ENCODE measurements at regions not wholly inside any gene's neighbourhood (a gene's known extent, or its start where the extent isn't known, plus 50 kb on each side); places are given as distances from the start of the nearest gene placed in this dataset.

DNA sequence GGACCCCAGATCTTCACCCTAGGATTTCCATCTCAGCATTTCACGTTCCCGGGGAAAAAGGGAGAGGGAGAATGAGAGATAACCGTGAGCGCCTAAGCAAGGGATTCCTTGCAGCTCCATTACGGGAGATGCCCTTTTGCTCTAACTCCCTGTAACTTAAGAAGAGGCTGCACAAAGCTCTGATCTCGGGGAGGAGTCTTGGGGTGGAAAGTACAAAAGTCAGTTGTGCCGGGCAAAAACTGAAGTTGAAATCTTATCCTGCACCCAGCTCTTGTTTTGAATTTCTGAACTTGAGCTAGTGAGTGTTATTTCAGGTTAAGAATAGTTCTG, 256.4 kb upstream of the SOX21 start:
- Mint-ChIP-seq H3K27ac (ENCODE audit: unreplicated experiment) (no peak overlapping the region), H3K4me3 (ENCODE audit: unreplicated experiment) (peak overlapping the region; percentile 62), H3K4me1 (ENCODE audit: unreplicated experiment) (peaks cover 10% of the 10 kb centered on the region)

DNA sequence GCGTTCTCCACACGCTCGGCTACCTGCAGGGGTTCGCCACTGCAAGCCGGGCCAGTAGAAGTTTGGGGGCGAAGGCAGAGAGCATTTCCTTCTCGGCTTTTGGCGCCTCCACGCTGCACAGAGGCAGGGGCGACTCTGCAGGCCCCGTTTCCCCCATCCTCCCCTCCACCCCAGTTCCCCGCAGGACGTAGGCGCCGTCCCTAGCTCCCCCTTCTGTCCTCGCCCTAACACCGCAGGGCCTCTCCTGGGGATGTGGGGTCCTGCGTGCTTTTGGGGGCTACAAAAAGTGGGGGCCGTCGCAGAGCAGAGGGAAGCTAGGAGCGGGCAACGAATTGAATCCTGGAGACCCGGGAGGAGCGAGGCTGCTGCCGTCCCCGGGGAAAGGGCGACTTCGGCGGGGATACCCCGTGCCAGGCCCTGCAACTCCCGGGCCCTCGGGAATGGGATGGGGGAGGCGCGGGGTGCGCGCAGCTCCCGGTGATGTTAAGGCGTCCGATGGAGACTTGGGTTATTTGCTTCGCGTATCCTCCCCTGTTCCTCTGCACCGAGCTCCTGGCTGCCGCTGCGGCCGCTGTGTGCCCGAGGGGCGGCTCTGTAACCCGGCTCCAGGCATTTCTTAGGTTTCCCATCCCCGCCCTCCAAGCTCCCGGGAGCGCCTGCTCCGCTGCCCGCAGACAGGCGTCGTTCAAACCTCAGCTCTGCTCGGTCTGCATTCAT, 255.9 kb upstream of the SOX21 start:
- Mint-ChIP-seq H3K4me3 (ENCODE audit: unreplicated experiment) (peak overlapping the region; percentile 62), H3K36me3 (ENCODE audit: unreplicated experiment) (no peaks in the 10 kb centered on the region), H3K27me3 (ENCODE audit: unreplicated experiment) (peaks cover 76% of the 10 kb centered on the region), H3K4me1 (ENCODE audit: unreplicated experiment) (peaks cover 10% of the 10 kb centered on the region), H3K9me3 (ENCODE audit: unreplicated experiment) (no peaks in the 10 kb centered on the region), H3K27ac (ENCODE audit: unreplicated experiment) (no peak overlapping the region)
- TF ChIP-seq, protein P1, sequence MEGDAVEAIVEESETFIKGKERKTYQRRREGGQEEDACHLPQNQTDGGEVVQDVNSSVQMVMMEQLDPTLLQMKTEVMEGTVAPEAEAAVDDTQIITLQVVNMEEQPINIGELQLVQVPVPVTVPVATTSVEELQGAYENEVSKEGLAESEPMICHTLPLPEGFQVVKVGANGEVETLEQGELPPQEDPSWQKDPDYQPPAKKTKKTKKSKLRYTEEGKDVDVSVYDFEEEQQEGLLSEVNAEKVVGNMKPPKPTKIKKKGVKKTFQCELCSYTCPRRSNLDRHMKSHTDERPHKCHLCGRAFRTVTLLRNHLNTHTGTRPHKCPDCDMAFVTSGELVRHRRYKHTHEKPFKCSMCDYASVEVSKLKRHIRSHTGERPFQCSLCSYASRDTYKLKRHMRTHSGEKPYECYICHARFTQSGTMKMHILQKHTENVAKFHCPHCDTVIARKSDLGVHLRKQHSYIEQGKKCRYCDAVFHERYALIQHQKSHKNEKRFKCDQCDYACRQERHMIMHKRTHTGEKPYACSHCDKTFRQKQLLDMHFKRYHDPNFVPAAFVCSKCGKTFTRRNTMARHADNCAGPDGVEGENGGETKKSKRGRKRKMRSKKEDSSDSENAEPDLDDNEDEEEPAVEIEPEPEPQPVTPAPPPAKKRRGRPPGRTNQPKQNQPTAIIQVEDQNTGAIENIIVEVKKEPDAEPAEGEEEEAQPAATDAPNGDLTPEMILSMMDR (IDR thresholded peaks at IDR 0.05), result no peak
- DNase-seq (ENCODE audit: extremely low spot score, unreplicated experiment), result no peak

More for the DNA sequence above, 256.4 kb upstream of the SOX21 start:
- Mint-ChIP-seq H3K9me3 (ENCODE audit: unreplicated experiment) (no peaks in the 10 kb centered on the region), H3K27me3 (ENCODE audit: unreplicated experiment) (peaks cover 71% of the 10 kb centered on the region), H3K36me3 (ENCODE audit: unreplicated experiment) (no peaks in the 10 kb centered on the region)
- TF ChIP-seq, protein P1 (IDR thresholded peaks at IDR 0.05), result no peak
- DNase-seq (ENCODE audit: extremely low spot score, unreplicated experiment), result no peak

- Mint-ChIP-seq H3K27ac (ENCODE audit: unreplicated experiment) (no peak overlapping the region), H3K9me3 (ENCODE audit: unreplicated experiment) (no peaks in the 10 kb centered on the region)
These were observed 255.1 kb upstream of the SOX21 start for GRCh38 chr13:94967183-94968039.

GRCh38 chr13:94966422-94966955, 254.1 kb upstream of the SOX21 start:
- Mint-ChIP-seq H3K4me1 (ENCODE audit: unreplicated experiment) (peaks cover 10% of the 10 kb centered on the region), H3K27ac (ENCODE audit: unreplicated experiment) (no peak overlapping the region), H3K9me3 (ENCODE audit: unreplicated experiment) (peaks cover 4% of the 10 kb centered on the region), H3K27me3 (ENCODE audit: unreplicated experiment) (peaks cover 84% of the 10 kb centered on the region), H3K36me3 (ENCODE audit: unreplicated experiment) (no peaks in the 10 kb centered on the region), H3K4me3 (ENCODE audit: unreplicated experiment) (no peak overlapping the region)
- TF ChIP-seq, protein P1 (IDR thresholded peaks at IDR 0.05), result no peak
- DNase-seq (ENCODE audit: extremely low spot score, unreplicated experiment), result no peak

More at GRCh38 chr13:94967183-94968039, 255.1 kb upstream of the SOX21 start:
- TF ChIP-seq, protein P1 (IDR thresholded peaks at IDR 0.05), result no peak
- Mint-ChIP-seq H3K4me3 (ENCODE audit: unreplicated experiment) (peak overlapping the region; percentile 62), H3K4me1 (ENCODE audit: unreplicated experiment) (peaks cover 10% of the 10 kb centered on the region), H3K36me3 (ENCODE audit: unreplicated experiment) (no peaks in the 10 kb centered on the region), H3K27me3 (ENCODE audit: unreplicated experiment) (peaks cover 84% of the 10 kb centered on the region)
- DNase-seq (ENCODE audit: extremely low spot score, unreplicated experiment), result no peak

- peaks cover 78% of the 10 kb centered on the region for H3K27me3 Mint-ChIP-seq (ENCODE audit: unreplicated experiment)
These were observed 247.3 kb upstream of the SOX21 start for GRCh38 chr13:94959626-94960025.

More at GRCh38 chr13:94959626-94960025, 247.3 kb upstream of the SOX21 start:
- TF ChIP-seq, protein P1 (IDR thresholded peaks at IDR 0.05), result no peak
- Mint-ChIP-seq H3K27ac (ENCODE audit: unreplicated experiment) (no peak overlapping the region), H3K4me1 (ENCODE audit: unreplicated experiment) (no peaks in the 10 kb centered on the region), H3K9me3 (ENCODE audit: unreplicated experiment) (peaks cover 4% of the 10 kb centered on the region), H3K36me3 (ENCODE audit: unreplicated experiment) (no peaks in the 10 kb centered on the region), H3K4me3 (ENCODE audit: unreplicated experiment) (no peak overlapping the region)
- no peak for DNase-seq (ENCODE audit: extremely low spot score, unreplicated experiment)
